GM21529 (cell line): ENCODE measurements at regions not wholly inside any gene's neighbourhood (a gene's known extent, or its start where the extent isn't known, plus 50 kb on each side); places are given as distances from the start of the nearest gene placed in this dataset.
"Not testable (repeated sequence)": the region's sequence is repeated elsewhere in the genome, so short reads cannot be mapped to it uniquely, and the experiment has no call there.

Source experiments
- ATAC-seq: cut with Tn5 transposase; IDR thresholded peaks from one replicate; pipeline ENCODE4 v1.9.1; 2021; ENCODE audit not compliant: unreplicated experiment

- no peak for ATAC-seq
Measured at GRCh38 chr10:8128511-8128910, 74.0 kb downstream of the GATA3 start.

- ATAC-seq = no peak
Measured at GRCh38 chr10:8129438-8129837, 75.0 kb downstream of the GATA3 start.

- peak; percentile 69 for ATAC-seq
Measured at GRCh38 chr10:8130973-8131911, 76.8 kb downstream of the GATA3 start.

- peak; percentile 62 for ATAC-seq
Measured at GRCh38 chr10:8133146-8133545, 78.7 kb downstream of the GATA3 start.

- no peak for ATAC-seq
Measured at GRCh38 chr10:8136736-8137135, 82.2 kb downstream of the GATA3 start.

- ATAC-seq = no peak
Measured at GRCh38 chr10:8137272-8137681, 82.8 kb downstream of the GATA3 start.

GRCh38 chr10:8137726-8138125 is 83.2 kb downstream of the GATA3 start:
- no peak for ATAC-seq

GRCh38 chr10:8138471-8138870 is 84.0 kb downstream of the GATA3 start:
- ATAC-seq = no peak

GRCh38 chr10:8144496-8144895 is 90.0 kb downstream of the GATA3 start:
- ATAC-seq = no peak

GRCh38 chr10:8146650-8147049 is 92.2 kb downstream of the GATA3 start:
- ATAC-seq = no peak

- ATAC-seq = no peak
Measured at GRCh38 chr10:8149991-8150390, 95.5 kb downstream of the GATA3 start.

- no peak for ATAC-seq
Measured at GRCh38 chr10:8150401-8150905, 96.0 kb downstream of the GATA3 start.

GRCh38 chr10:8151086-8151485 is 96.6 kb downstream of the GATA3 start:
- no peak for ATAC-seq

- no peak for ATAC-seq
Measured at GRCh38 chr10:8156918-8157317, 102.4 kb downstream of the GATA3 start.

GRCh38 chr10:8158193-8159071 is 103.9 kb downstream of the GATA3 start:
- no peak for ATAC-seq

GRCh38 chr10:8159341-8160165 is 105.1 kb downstream of the GATA3 start:
- no peak for ATAC-seq

GRCh38 chr10:8163824-8164223 is 109.3 kb downstream of the GATA3 start:
- no peak for ATAC-seq

GRCh38 chr10:8164640-8165039 is 110.2 kb downstream of the GATA3 start:
- not testable (repeated sequence) for ATAC-seq

GRCh38 chr10:8168836-8169235 is 114.3 kb downstream of the GATA3 start:
- ATAC-seq = no peak

- ATAC-seq = no peak
Measured at GRCh38 chr10:8171008-8171407, 116.5 kb downstream of the GATA3 start.

- no peak for ATAC-seq
Measured at GRCh38 chr10:8172604-8173003, 118.1 kb downstream of the GATA3 start.
